Stimulated activated CD4-positive, alpha-beta T cell treated with anti-CD3 and anti-CD28 coated beads, Interleukin-1b, Interleukin-23, amount 100 ng/mL, for 24 hours (primary cell): ENCODE measurements at regions not wholly inside any gene's neighbourhood (a gene's known extent, or its start where the extent isn't known, plus 50 kb on each side); places are given as distances from the start of the nearest gene placed in this dataset.
A peak's percentile ranks its signal among the peaks of the same experiment; 100 is the strongest.
"Not testable (repeated sequence)": the region's sequence is repeated elsewhere in the genome, so short reads cannot be mapped to it uniquely, and the experiment has no call there.

ENCODE experiments used
- DNase-seq, 4 experiments: peaks; one replicate each; pipeline ENCODE4 v3.0.0-alpha.2; 2020; ENCODE audit warnings: low read depth in 4 of 4, low spot score in 1 of 4

- no peak for DNase-seq
Measured at GRCh38 chr9:1839909-1840308, 175.2 kb upstream of the SMARCA2 start.

GRCh38 chr9:1845425-1845824, 169.7 kb upstream of the SMARCA2 start:
- DNase-seq, result no peak

GRCh38 chr9:1855726-1856125, 159.4 kb upstream of the SMARCA2 start:
- DNase-seq, result no peak

- DNase-seq, result no peak
Measured at GRCh38 chr9:1857808-1858207, 157.3 kb upstream of the SMARCA2 start.

GRCh38 chr9:1869843-1870242, 145.3 kb upstream of the SMARCA2 start:
- DNase-seq, result no peak

- DNase-seq, result no peak
Measured at GRCh38 chr9:1870915-1871314, 144.2 kb upstream of the SMARCA2 start.

- DNase-seq, result no peak
Measured at GRCh38 chr9:1871626-1872419, 143.3 kb upstream of the SMARCA2 start.

GRCh38 chr9:1875251-1875851, 139.8 kb upstream of the SMARCA2 start:
- DNase-seq, result no peak

GRCh38 chr9:1875921-1876448, 139.2 kb upstream of the SMARCA2 start:
- DNase-seq, result peak in 3 of 4 experiments; percentile 41 to 82 (median 63)

- no peak for DNase-seq
Measured at GRCh38 chr9:1876891-1877496, 138.2 kb upstream of the SMARCA2 start.

GRCh38 chr9:1877951-1878350, 137.2 kb upstream of the SMARCA2 start:
- DNase-seq, result no peak

- no peak for DNase-seq
Measured at GRCh38 chr9:1878811-1879210, 136.3 kb upstream of the SMARCA2 start.

- no peak for DNase-seq
Measured at GRCh38 chr9:1879501-1879900, 135.6 kb upstream of the SMARCA2 start.

GRCh38 chr9:1880038-1880565, 135.0 kb upstream of the SMARCA2 start:
- no peak for DNase-seq

GRCh38 chr9:1881708-1882295, 133.3 kb upstream of the SMARCA2 start:
- DNase-seq, result no peak

GRCh38 chr9:1882711-1883403, 132.3 kb upstream of the SMARCA2 start:
- no peak for DNase-seq

GRCh38 chr9:1890201-1890600, 124.9 kb upstream of the SMARCA2 start:
- DNase-seq, result no peak

- DNase-seq, result no peak
Measured at GRCh38 chr9:1890816-1891215, 124.3 kb upstream of the SMARCA2 start.

- not testable (repeated sequence) for DNase-seq
Measured at GRCh38 chr9:1903080-1903704, 112.0 kb upstream of the SMARCA2 start.

- no peak for DNase-seq
Measured at GRCh38 chr9:1907465-1907864, 107.7 kb upstream of the SMARCA2 start.
